Glomerular visceral epithelial cell (primary cell): ENCODE measurements at regions not wholly inside any gene's neighbourhood (a gene's known extent, or its start where the extent isn't known, plus 50 kb on each side); places are given as distances from the start of the nearest gene placed in this dataset.
A peak's percentile ranks its signal among the peaks of the same experiment; 100 is the strongest.

ENCODE experiments used
- DNase-seq: peaks from one replicate; pipeline ENCODE4 v3.0.0-alpha.2; 2016; ENCODE audit errors: extremely low spot score

DNA sequence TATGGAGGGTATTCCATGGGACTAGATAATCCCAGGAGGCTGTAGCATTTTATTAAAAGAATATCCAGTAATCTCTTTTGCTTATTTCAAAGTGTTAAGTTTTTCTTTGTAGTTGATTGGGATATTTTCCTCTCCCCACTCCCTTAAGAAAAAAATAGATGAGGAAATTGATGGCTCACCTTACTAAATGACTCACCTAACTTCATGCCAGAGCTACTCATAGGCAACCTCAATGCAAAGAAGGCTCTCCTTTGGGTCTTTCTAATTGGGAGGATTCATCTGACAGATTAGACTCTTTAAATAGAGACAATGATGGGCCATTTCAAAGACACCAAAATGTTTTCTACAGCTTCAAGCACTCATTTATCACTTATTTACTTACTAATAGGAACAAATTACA, 528.5 kb upstream of the BTBD3 start:
- DNase-seq, result peak; percentile 22

DNA sequence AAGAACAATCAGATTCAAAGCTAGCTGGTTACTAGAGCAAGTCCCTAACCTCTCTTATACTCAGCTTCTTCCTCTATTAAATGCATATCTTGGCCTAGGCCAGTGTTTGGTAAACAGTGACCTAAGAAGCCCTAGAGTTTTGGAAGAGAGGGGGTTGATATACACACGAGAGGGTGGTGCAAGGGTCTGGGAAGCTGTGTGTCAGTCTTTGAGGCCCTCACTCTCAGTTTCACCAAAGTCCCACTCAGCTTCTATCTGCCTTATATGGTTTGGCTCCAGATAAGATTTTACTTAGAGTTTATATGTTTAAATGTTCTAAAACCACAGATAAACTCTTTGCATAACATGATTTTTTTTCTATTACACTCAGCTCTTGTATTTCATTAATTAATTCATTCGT, 526.1 kb upstream of the BTBD3 start:
- DNase-seq, result no peak

DNA sequence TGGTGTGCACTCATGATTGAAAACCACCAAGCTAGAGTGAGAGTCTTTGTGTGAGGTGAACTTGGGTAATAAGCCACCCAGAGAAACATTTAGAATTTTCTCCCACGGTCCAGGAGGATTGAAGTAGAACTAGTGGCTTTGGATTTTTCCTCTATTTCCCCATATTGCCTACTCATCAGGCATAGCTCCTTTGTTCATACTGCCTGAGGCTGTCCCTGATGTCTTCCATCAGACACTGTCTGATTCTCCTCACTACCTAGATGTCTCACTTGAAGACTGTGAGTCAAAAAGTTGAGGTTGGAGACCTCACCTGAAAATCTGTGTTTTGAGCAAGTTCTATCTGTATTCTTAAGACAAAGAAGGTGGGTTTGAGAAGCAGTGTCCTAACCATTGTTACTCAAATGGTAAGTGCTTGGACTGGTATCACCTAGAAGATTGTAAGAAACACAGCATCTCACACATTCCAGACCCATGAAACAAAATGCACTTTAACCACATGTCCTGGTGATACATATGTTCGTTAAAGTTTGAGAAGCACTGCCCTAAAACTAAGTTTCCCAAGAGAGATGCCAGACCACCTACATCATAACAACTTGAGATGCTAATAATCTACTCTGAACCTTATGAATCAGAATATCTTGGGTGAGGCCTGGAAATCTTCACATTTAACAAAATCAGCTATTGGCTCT, 523.4 kb upstream of the BTBD3 start:
- DNase-seq, result peak; percentile 72

DNA sequence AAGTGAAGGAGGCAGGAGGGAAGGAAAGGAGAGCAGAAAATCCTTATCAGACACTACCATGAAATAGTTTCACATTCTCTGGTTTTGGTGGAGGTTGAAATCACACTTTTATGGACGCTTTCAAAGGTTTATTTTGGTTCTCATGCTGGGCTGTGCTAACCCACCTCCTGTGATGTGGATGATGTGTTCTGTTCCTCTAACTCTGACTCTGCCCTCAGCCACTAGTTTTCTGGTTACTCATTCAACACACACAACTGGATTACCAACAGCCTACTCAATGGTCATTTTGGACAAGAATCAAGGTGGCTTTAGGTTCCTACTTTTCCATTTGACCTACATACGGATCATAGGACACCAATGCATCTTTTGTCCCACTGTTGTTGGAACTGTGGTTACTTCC, 522.1 kb upstream of the BTBD3 start:
- no peak for DNase-seq

DNA sequence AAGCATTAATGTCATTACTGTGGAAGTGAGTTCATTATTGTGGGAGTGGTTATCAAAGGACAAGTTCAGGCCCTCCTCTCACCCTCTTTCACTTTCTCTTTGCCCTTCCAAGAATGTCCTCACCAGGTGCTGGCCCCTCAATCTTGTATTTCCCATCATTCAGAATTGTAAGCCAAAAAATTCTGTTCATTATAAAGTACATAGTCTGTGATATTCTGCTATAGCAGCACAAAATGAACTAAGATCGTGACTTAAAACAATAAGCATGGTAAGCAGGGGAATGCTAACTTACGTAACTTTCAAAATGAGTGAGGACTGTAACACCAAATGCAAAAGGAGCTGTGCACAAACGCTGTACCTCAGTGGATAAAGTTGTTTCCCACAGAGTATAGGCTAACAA, 515.7 kb upstream of the BTBD3 start:
- no peak for DNase-seq

DNA sequence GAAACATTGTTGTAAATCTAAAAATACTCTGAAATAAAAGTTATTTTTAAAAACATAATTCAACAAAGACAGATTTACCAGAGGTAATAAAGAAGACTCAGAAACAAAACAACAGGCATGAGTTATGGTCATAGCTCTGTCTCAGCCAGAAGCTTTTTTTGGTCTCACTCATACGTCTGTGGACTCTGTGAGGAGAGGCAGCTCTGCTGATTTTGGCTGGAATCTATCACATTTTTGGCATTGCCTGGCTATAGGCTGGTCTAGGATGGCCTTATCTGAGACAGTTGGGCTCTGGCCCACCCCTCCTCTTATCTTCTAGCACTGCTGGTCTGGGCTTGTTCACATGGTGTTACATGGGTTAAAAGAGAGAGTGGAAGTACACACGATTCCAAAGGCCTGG, 514.0 kb upstream of the BTBD3 start:
- DNase-seq, result no peak

DNA sequence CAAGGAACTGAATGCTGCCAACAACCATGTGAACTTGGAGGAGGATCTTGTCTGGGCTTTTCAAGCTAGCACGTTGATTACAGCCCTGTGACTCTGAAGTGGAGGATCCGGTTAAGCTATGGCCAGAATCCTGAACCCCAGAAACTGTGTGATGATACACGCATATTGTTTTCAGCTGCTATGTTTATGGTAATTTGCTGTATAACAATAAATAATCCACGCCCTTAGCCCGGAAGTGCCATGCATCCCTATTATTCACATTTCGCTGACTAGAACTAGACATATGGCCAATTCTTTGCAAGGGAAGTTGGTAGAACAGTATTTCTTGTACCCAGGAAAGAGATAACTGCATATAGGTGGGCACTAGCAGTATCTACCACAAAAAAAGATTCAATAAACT, 510.8 kb upstream of the BTBD3 start:
- DNase-seq, result no peak

DNA sequence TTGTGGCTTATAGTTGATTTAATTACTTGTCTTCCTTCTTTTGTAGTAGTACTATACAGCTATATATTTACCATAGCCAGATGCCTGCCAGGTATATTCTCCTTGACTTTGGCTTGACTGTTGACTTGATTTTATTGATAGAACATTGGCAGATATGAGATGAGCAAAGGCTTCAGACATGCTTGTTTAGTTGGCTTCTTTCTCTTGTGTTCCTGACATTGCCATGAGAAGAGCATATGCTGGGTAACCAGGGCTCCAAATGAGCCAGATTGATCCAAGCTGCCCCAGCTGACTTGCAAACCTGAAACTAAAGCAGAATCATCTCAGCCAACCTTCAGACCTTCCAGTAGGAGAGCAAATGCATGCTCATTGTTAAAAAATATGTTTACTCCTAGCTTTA, 508.1 kb upstream of the BTBD3 start:
- no peak for DNase-seq

DNA sequence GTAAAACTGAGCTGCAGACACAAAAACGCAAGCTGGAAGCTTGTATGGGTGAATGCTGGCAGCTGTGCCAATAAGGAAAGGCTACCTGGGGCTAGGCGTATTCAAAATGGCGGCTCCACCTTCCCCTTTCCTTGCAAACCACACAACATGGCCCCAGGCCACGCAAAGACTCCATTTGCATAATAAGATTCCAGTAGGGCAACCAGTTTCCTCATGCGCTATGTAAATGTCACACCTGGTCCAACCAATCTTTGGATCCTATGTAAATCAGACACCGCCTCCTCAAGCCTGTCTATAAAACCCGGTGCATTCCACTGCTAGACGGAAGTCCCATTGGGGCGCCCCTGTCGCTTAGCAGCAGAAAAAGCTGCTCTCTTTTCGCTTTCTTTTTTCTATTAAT, 505.9 kb upstream of the BTBD3 start:
- DNase-seq, result no peak

DNA sequence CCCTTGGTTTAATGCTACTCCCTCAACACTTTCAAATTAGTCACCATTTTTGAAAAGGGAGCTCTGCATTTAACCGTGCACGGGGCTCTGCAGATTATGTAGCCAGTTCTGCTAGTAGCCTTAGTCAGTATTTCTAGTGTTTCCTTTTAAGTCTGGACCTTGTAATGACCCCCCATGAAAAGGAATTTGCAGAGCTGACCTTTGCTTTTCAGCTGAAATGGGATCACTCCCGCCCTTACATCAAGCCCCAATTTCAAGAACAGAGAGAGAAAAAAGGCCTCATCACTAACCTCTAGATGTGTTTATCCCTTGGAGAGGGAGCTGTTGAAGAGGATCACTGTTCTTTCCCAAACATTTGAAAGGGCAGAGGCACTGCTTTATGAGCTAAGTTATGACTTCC, 490.7 kb upstream of the BTBD3 start:
- DNase-seq, result no peak

DNA sequence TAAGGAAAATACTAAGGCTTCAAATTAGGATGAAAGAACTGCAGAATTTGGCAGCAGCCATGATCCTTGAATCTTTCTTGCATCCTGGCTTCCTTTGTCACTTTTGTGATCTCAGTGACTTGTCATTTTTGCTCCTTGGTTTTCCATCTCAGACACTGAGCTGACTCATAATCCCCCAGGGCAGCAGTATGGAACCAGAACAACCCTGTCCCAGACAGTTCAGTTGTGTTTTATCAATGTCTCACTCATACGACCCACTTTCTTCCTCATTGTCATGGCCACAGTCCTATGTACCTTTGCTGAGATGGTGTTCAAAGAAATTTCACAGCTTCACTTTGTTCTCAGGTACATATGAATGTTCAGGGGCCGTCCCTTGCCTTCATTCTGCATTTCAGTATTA, 488.5 kb upstream of the BTBD3 start:
- DNase-seq, result peak; percentile 34

DNA sequence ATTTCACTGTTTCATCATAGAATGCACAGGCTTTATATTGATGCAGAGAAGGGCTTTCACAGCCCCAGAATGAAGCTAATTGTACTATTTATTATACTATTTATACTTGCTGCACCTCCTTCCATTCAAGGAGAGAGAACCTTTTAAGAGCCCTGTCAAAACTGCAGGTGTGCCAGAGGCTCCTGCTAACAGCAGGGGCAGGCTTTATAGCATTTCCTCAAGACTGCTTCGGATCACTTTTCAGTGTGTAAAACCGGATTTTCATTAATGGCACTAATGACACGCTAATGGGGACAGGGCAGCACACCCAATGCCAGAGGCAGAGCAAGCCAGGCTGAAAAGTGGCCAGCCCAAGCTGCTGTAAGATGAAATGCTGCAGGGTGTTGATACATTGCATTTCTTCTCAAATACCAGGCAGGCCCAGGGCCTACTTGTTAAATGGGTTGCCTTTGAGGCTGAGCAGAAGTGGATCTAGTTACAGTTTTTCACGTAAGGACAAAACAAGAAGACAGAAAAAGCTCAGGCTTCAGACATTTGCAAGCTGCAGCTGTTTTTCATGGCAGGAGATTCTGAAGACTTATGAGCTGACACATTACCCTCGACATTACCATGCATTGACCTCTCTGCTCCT, 487.7 kb upstream of the BTBD3 start:
- no peak for DNase-seq

DNA sequence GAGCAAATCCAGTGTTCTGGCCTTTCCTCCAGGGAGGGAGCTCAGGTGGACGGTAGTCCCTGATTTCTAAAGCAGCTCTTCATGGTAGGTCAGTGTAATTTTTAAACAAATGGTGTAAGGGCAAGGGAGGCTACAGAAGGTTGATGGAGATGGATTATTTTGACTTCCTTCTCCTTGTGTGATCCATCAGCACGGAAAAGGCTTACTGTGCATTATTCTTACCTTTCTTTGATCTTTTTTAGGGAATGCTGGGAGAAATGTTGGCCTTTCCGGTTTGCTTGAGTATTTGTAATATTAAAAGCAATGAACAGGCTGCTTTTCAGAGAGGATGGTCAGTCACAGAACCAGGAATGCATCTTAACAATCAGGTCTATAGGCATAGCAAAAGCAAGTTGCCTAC, 487.0 kb upstream of the BTBD3 start:
- no peak for DNase-seq

DNA sequence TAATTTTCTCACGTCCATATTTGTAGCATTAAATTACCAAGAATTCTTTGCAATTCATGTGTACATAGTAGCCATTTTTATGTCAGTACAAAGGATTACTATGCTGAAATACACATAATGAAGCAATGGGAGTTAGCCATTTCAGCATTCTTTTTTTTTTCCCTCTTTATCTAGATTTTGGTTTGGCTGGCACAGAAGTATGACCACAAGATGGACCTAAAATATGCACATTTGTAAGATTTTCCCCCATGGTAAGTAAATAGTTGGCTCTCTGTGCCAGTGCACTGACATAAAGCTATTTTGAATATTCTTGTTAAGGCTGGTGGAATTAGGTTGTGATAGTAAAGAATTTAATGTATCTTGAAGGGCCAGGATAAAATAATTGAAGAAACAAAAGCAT, 486.1 kb upstream of the BTBD3 start:
- DNase-seq, result peak; percentile 12

DNA sequence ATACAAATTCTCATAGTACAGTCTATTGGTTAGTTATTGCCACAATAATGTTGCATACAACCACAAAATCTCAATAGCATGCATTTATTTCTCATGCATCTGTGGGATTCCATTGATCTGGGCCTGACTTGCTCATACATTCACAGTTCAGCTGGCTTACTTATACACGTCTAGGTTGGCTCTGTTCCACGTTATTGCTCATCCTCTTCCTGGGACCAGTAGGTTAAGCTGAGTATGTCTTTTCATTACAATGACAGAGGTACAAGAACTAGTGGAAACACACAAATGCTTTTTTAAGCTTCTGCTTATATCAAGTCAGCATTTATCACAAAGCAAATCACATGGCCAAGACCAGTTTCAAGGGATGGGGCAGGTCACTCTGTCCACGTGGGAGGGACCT, 485.3 kb upstream of the BTBD3 start:
- DNase-seq, result peak; percentile 85

DNA sequence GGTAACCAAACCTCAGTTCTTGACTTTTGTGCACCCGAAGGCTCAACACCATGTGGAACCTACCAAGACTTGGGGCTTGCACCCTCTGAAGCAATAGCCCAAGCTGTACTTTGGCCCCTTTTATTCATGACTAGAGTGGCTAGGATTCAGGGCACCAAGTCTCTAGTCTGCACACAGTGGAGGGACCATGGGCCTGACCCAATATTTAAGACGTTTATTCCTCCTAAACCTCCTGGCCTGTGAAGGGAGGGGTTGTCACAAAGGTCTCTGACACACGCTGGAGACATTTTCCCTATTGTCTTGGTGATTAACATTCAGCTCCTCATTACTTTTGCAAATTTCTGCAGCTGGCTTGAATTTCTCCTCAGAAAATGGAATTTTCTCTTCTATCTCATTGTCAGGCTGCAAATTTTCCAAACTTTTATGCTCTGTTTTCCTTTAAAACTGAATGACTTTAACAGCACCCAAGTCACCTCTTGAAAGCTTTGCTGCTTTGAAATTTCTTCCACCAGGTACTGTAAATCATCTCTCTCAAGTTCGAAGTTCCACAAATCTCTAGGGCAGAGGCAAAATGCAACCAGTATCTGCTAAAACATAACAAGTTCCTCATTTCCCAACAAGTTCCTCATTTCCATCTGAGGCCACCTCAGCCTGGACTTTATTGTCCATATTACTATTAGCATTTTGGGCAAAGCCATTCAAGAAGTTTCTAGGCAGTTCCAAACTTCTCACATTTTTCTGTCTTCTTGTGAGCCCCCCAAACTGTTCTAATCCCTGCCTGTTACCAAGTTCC, 481.4 kb upstream of the BTBD3 start:
- DNase-seq, result no peak

DNA sequence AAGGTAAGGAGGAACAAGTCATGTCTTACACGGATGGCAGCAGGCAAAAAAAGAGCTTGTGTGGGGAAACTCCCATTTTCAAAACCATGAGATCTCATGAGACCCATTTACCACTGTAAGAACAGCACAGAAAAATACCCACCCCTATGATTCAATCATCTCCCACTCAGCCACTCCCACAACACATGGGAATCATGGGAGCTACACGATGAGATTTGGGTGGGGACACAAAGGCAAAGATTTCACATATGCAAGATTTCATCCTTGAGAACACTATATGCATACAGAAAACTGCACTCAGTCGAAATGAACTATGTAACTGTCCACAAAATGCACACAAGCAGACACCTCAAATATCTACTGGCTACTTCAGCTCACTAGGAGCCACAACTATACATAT, 480.6 kb upstream of the BTBD3 start:
- DNase-seq, result no peak

DNA sequence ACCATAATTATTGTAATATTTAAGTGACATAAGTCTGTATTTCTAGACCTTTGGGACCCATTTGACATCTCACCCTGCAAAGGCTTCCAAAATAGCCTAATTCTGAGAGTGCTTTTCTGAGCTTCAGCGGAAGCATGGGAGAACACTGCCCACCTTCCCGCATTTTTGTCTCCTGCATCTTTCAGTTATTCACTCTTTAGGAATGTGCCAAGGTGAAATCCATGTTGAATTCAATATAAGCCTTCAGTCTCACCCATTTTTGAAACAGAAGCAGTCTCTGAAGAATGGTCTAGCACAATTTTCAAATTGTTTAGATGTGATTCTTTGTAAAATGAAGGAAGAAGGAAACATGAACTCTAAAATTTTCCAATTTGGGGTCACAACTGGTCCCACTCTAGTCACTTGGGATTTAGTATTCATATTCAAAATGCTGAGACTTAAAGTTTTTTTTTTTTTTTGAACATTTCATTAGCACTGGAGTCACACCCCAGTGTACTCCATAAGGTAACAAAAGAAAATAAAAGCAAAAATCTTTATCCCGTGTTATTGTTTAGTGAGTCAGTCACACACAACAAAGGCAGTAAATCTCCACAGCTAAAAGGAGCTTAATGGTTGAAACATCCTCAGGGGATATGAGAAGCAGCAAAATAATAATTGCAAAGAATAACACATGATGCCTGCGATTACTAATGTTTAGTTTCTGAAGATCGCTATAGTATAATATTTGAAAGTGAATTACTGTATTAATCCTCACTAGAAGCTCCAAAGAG, 479.9 kb upstream of the BTBD3 start:
- DNase-seq, result no peak

DNA sequence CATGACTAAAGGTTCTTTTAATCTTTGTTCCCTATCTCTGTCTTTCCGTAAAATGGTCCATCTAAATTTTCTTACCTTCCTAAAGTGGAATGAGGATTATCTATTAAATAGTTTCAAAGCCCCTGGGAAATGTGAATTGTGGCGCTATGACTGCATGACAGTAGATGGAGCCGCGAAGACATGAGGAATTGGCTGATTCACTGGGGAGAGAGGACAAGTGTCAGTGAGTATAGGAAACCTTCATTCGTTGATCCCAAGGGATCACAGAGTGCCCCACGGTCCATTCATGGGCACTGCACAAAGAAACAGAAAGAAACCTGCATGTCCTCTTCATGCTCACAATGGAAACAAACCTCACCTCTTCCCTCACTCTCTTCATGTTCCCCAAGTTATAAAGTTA, 479.3 kb upstream of the BTBD3 start:
- no peak for DNase-seq

DNA sequence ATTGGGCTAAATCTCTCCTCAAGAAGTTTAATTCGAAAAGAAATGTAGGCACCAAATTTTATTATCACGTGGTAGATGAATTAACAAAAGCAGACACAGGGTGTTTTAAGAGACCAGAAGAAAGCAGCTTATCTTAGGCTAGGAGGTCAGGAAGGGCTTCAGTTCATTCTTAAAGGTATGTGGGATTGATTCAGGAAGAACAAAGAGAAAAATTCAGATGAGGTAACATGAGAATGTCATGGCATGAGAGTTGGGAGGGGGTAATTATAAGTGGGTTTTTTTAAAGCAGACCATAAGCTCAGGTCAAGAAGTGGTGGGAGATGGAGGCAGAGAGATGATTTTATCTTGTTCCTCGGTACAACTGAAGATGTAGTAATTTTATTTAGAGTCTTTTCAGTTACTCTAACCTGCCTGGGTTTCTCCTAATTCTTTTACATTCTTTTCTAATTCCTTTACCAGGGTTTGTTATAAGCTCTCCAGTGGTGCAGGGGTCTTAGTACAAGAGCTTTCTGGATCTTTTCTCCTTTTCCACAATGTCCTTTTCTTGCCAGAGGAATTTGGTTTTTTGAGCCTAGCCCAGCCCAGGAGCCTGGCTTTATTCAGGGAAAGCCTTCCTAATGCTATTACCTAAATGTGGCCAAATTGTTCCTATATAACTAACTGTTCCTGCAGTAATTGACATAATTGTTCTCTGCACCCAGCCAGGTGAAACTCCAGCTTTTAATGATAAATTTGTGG, 474.1 kb upstream of the BTBD3 start:
- DNase-seq, result no peak

DNA sequence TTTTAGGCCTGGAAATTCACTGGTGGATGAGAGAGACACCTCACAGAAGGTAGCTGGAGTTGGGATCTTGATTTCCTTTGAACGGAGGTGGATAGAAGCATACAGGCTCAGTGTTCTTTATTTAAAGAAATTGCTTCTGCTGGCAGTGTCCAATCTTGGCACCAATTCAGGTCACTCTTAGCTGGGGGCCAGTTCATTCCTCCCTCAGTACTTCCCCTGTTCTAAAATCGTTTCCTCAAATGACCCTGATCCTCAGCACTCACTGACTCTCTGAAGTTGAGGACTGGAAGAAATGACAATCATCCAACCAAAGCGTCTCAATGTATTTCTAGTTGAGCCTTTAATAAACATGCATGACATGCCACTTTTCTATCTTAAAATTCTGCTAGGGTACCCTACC, 472.5 kb upstream of the BTBD3 start:
- DNase-seq, result no peak

DNA sequence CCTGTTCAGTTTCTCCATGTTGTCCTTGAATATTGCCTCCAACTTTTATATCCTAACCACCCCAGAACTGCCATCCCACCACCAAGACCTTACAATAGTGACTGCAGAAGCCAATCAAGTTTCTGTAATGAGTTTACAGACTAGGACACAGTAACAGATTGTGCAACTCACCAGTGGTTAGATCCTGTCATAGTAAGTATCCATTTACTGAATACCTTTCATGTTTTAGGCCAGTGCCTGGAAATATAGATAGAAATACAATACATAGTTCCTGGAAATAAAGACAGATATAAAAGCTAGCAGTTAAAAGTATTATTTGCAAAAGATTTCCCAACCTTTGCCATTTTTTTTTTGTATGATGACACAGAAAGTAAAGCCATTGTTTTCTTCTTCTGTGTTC, 471.8 kb upstream of the BTBD3 start:
- no peak for DNase-seq
